LNCAP (cell line): ENCODE measurements at regions not wholly inside any gene's neighbourhood (a gene's known extent, or its start where the extent isn't known, plus 50 kb on each side); places are given as distances from the start of the nearest gene placed in this dataset.

Experiments used
- TF ChIP-seq, protein P1 (sequence below): fragments of 450-650 bp; IDR thresholded peaks from 2 replicates; pipeline ENCODE4 v1.5.1; 2017; ENCODE audit warnings: mild to moderate bottlenecking

- TF ChIP-seq, protein P1, sequence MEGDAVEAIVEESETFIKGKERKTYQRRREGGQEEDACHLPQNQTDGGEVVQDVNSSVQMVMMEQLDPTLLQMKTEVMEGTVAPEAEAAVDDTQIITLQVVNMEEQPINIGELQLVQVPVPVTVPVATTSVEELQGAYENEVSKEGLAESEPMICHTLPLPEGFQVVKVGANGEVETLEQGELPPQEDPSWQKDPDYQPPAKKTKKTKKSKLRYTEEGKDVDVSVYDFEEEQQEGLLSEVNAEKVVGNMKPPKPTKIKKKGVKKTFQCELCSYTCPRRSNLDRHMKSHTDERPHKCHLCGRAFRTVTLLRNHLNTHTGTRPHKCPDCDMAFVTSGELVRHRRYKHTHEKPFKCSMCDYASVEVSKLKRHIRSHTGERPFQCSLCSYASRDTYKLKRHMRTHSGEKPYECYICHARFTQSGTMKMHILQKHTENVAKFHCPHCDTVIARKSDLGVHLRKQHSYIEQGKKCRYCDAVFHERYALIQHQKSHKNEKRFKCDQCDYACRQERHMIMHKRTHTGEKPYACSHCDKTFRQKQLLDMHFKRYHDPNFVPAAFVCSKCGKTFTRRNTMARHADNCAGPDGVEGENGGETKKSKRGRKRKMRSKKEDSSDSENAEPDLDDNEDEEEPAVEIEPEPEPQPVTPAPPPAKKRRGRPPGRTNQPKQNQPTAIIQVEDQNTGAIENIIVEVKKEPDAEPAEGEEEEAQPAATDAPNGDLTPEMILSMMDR: no peak
These were observed 192.1 kb upstream of the PCDH10 start for GRCh38 chr4:132956962-132957361.

DNA sequence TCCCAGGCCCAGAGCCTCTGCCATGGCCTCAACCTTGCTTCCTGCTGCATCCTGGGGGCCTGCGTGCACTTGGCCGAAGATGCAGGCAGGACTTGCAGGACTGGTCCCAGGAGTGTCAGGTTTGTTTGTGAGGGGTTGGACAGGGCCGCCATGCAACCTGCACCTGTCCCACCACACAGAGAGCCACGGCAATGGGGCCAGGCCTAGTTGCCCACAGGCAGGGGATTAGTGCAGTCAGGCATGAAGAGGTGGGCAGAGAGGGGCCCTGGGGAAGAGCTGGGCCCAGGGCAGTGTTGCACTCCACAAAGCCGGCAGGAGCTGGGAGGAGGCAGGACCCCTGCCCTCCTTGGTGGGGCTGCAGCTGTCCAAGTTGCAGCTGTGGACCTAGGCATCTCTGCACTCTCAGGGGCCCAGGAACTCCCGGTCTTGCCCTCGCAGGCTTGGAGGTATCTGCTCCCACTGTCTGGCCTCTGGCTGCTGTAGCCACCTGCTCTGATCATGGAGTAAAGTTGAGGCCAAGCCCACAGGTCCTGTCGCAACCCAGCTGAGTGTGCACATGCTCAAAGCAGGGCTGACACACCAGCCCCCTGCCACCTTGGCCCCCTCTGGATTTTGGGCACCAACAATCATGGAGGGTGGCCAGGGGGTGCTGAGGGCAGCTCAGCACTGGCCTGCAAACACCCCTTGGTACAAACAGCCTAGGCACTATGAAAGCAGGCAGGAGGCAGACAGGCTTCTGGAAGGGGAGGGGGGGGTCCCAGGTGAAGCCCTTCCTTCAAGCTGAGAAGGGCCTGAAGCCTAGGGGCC, 190.4 kb upstream of the PCDH10 start:
- TF ChIP-seq, protein P1: no peak

DNA sequence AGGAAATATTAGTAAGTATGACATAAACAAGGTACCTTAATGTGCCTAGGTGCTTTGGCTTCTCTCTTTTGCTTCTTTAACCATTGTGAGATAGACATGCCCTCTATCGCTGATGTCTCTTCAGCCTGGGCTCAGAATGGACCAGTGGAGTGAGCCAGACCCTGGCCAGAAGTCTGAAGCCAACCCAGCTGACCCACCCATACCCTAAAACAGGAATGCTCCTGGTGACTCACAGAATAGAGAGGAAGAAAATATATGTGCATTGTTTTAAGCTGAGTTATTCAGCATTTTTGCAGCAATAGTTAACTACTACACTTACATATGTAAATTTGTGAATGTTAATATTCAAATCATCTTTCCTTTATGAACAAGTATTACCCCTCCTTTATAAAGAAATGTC, 167.5 kb upstream of the PCDH10 start:
- TF ChIP-seq, protein P1: no peak

GRCh38 chr4:132982151-132982550, 166.9 kb upstream of the PCDH10 start:
- TF ChIP-seq, protein P1: no peak

- TF ChIP-seq, protein P1: no peak
These were observed 158.0 kb upstream of the PCDH10 start for GRCh38 chr4:132991111-132991510.

GRCh38 chr4:132992686-132993085, 156.4 kb upstream of the PCDH10 start:
- TF ChIP-seq, protein P1: no peak

GRCh38 chr4:132998585-132999230, 150.4 kb upstream of the PCDH10 start:
- TF ChIP-seq, protein P1: no peak
